ENCODE measurements at regions not wholly inside any gene's neighbourhood (a gene's known extent, or its start where the extent isn't known, plus 50 kb on each side); places are given as distances from the start of the nearest gene placed in this dataset.

DNA sequence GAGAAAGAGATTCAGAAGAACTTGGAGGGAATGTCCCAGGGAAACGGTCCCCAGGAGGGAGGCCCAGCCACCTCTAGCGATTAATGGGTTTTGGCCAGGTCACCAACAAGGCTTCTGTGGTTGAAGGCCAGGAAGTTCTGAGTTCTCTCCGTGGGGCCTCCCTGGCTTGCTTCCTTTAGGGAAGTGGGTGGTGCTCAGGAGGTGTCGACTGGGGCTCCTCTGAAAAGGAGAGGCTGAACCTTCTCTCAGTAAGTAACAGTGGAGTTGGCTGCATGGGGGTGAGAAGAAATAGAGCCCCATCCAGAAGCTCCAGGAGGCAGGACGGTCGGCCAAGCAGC is 77.1 kb upstream of the GSE1 start:
- TF ChIP-seq, protein P1, sequence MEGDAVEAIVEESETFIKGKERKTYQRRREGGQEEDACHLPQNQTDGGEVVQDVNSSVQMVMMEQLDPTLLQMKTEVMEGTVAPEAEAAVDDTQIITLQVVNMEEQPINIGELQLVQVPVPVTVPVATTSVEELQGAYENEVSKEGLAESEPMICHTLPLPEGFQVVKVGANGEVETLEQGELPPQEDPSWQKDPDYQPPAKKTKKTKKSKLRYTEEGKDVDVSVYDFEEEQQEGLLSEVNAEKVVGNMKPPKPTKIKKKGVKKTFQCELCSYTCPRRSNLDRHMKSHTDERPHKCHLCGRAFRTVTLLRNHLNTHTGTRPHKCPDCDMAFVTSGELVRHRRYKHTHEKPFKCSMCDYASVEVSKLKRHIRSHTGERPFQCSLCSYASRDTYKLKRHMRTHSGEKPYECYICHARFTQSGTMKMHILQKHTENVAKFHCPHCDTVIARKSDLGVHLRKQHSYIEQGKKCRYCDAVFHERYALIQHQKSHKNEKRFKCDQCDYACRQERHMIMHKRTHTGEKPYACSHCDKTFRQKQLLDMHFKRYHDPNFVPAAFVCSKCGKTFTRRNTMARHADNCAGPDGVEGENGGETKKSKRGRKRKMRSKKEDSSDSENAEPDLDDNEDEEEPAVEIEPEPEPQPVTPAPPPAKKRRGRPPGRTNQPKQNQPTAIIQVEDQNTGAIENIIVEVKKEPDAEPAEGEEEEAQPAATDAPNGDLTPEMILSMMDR (conservative IDR thresholded peaks at IDR 0.05) = no peak
- TF ChIP-seq ZFX (IDR thresholded peaks at IDR 0.05) = no peak

All from C4-2B (cell line).